HUDEP-2 (cell line): ENCODE measurements at regions not wholly inside any gene's neighbourhood (a gene's known extent, or its start where the extent isn't known, plus 50 kb on each side); places are given as distances from the start of the nearest gene placed in this dataset.

Experiments used
- DNase-seq, 76 experiments: peaks; one replicate each; lab custom pipeline; 2025; ENCODE audit not compliant: unreplicated experiment in 76 of 76; lab: John Stamatoyannopoulos, UW

DNA sequence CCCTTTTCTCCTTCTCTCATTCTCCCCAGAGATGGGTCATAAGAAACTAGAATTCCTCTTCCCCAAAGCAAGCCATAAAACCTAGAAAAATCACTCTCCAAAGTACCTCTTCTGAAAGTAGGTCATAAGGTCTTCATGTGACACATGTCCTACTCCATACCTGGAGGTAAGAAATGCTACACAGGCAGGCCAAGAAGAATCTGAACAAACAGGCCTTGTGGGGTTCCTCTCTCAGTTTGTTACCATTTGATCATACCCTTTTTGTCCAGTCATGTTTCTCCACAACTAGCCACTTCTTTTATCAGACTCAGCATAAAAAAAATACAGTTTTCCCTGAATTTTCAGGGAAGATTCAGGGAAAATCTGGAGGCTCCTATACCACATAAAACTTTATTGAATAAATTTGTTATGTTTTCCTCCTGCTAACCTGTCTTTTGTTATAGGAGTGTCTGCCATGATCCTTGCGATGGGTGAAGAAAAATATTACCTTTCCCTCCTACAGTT, 134.4 kb upstream of the LMO4 start:
- no peak for DNase-seq

DNA sequence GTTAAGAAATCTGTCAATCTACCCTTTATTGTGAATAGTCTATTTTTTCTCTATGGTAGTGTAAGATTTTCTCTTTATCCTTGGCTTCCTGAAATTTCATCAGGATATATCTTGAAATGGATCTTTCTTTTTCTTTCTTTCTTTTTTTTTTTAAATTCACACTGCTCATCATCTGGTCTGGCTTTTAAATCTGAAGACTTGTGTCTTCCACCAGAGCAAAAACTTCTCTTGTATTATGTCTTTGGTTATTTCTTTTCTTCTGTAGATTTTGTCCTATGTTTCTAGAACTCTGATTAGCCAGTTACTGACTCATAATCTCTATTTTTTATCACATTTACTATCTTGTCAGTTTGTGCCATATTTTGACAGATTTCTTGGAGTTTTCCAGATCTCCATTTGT, 133.8 kb upstream of the LMO4 start:
- no peak for DNase-seq

DNA sequence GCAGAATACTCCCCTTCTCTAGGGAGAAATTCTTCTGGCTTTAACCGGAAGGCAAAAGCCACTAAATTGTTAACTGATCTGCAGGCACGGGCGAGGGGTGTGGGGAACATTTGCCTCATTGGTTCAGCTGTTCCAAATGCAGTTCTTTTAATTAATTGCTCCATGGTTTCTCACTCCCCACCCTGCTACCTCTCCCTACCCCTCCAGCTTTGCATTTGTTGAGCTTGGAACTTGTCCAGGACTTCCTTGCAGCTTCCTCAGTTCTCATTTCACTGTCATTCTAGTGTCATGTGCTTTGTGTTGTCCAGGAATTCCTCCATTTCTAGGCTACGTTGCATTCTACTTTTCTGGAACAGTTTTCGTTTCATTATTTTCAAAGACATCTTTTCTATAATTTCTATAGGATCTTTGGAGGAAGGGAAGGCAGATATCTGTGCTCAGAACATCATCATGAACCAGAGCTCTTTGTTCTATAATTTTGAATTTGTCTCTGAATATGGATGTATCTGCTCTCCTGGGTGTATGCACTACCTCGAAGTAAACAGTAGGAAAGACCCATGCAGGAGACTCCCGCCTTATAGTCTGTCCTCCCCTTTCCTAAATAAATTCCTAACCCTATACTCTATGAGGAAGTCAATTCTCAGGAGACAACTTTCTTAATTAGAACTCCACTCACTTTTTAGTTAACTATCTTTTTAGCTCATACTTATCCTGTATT, 132.4 kb upstream of the LMO4 start:
- DNase-seq = no peak

DNA sequence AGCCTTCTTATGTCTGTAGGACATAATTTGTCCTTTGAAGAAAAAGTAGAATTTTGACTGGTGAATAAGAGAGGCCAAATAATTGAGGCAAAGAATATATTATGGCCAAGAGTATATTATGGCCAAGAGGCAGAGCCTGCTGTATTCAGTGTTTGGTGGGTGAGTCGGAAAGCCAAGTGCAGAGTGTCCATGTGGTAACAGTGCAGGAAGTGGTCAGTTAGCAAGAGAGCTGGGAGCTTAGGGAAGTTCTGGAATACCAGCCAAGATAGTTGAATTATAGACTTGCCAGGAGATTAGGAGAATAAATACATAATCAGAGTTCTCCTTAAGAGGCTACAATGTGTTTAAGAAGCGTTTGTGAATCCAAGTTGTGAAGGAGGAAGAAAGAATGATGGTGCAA, 131.5 kb upstream of the LMO4 start:
- DNase-seq = no peak

DNA sequence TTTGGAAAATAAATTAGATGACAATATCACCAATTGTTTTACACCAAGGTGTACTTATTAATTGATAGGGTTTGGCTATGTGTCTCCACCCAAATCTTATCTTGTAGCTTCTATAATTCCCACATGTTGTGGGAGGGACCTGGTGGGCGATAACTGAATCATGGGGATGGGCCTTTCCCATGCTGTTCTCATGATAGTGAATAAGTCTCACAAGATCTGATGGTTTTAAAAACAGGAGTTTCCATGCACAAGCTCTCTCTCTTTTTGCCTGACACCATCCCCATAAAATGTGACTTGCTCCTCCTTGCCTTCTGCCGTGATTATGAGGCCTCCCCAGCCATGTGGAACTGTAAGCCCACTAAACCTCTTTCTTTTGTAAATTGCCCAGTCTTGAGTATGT, 131.0 kb upstream of the LMO4 start:
- no peak for DNase-seq

DNA sequence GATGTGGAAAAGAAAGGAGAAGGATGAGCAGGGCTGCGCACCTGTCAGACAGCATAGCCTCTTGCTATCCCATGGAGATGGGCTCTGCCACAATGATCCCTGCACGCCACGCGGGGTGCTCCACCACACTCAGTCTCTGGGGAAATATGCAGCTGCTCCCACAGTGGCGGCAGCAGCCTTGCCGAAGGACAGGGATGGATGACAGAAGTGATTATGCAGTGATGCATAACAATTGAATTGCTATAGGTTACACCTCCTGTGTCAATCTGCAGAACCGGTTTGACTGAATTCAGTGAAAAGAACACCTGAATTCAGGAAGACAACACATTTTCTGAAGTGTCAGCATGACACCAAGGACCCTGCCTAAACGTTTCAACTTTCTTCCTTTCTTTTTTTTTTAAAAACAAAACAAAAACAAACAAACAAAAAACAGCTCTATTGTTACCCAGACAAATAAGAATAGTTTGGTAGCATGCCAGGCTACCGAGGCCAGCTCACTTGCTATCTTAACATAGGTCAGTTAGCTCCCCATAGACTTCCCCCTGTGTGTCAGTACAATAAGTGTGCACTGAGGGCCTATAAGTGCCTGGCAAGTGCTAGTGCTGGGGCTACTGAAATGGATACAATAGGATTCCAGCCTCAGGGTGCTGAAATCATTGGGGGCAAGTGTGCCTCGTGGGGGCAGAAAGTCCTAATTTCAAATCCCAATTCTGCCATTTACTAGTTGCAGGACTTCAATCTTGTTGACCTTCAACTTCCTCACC, 127.6 kb upstream of the LMO4 start:
- no peak for DNase-seq

DNA sequence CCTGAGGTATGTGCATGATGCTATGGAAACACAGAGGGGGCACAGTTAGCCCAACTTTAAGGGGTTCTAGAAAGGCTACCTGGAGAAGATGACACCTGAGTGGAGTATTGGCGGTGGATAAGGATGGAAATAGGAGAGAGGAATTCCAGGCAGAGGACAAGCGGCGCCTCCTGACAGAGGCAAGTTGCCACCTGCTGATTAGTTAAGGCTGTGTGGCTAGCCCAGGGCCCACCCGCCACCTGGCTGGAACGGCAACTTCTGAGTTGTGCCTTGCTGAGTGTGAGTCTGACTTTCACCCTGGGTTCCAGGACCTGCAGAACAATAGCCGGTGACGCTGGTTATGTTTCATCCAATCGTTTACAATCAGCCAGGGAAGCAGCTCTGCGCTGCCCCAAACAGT, 126.9 kb upstream of the LMO4 start:
- DNase-seq = no peak

DNA sequence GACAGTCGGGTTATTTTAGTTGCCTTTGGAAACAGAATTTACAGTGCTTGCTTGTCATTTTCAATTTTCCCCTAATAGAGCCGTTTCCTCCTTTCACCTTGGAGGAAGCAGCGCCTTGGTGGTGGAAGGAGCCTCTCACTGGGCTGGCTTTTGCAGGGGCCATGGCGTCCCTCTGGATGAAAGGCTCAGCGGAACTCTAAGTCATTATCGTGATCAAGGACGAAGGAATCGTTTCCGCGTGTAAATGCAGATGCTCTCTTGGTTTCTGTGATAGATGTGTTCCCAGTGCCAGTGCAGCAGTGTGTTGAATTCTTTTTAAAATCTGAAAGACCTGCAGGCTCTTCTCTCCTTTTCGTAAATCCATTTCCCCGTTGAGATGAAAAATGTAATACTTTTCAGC, 126.2 kb upstream of the LMO4 start:
- no peak for DNase-seq

DNA sequence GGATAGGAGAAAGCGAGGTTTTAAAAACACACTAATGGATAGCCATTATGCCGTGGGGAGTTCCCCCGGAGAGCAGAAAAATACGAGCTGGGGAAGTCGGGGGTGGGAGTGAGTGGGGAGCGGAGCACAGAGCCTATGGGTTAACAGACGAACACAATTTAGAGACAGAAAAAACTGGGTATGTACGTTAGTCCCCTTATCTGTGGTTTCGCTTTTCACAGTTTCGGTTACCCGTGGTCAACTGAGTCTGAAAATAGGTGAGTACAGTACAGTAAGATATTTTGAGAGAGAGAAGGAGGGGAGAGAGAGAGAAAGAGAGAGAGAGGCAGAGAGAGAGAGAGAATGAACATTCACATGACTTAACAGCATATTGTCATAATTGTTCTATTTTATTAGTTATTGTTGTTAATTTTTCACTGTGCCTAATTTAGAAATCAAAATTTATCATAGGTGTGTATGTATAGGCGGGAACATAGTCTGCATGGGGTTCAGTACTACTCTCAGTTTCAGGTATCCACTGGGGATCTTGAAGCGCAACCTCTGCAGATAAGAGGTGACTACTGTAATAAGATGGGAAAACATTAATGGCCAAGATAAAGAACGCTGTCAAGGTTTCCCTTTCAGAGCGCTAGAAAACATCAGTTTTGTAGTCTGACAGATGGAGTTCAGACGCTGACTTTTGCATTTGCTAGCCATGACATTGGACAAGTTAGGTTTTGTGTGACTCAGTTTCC, 125.6 kb upstream of the LMO4 start:
- DNase-seq = no peak

DNA sequence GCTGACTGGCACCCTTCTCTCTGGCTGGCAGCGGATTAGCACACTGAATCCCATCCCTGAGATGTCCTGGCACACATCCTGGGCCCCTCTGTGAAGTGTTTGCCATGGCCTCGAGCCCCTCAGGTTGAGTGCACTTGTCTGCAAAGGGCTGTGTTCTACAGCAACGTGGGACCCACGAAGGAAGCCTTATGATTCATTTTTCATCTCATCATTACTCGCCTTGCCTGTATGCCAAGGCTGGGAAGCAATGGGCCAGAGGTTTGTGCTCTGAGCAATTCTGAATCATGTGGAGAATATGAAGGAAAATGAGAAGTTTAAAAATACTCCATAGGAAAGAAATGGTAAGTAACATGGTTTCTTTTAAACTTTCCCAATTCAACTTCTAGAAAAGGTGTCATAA, 124.8 kb upstream of the LMO4 start:
- DNase-seq = no peak

DNA sequence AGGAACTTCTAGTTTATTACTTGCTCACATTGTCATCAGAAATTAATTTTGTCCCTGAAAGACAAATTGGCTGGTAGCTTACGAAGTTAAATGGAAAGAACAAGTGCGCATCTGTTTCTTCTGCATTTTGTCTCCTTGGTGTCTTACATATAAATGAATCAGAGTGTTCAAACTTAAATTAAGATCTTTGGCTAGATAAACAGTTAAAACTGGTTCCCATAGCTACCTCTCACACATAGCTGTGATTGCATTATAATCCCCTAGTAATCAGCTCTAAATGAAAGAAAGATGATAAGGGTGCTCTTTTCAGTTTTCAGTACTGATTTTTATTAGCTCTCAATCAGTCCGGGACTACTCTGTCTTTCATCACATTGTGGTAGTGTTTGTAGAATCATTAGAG, 124.2 kb upstream of the LMO4 start:
- DNase-seq = no peak

DNA sequence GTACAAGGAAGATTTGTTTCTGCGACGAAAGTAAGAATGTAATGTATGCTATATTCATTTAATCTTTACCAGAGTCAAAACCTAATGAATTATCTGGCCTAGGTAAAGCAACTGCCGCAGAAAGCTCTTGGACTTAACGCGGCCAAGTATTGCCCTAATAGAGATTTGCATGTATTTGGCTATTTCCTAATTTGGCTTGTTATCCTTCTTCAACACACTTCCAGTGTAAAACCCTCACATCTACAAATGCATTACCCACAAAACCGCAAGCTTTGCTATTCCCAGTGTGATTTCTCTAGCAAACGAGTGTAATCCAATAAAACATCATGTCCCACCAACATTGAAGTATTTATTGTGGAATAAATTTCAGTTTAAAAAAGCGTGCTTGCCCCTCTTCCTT, 123.8 kb upstream of the LMO4 start:
- DNase-seq = no peak

DNA sequence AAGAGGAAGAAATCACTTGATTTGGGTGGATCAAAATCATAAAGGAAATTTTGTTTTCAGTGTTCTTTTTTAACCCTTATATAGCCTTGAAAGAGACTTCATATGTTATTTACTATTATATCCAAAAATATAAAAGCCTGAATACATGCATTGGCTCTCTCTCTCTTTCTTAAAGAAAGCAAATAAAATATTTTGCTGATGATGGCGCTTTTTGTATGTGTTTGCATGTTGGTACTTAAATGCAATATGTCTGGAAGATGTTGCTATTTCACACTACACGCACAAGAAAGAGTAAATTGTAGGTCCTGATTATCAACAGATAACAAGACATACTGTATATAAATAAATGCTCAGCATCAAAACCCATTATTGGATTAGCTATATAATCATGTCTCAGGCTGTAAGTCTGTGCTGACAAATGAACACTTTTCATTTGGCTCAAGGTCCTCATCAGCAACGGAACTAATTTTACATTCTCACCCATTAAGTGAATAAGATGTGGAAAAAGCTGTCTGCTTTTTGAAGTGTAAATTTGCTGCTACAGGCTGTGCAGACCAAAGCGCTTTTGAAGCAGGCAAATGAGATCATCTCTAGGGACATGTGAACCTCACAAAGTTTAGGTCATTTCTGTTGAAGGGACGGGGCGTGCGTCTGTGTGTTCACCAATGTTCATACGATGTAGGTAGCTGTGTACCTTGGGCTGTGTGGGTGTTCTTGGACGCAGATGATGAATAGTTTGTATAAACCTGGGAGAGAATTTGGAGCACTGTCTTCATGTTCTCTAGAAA, 122.4 kb upstream of the LMO4 start:
- no peak for DNase-seq

DNA sequence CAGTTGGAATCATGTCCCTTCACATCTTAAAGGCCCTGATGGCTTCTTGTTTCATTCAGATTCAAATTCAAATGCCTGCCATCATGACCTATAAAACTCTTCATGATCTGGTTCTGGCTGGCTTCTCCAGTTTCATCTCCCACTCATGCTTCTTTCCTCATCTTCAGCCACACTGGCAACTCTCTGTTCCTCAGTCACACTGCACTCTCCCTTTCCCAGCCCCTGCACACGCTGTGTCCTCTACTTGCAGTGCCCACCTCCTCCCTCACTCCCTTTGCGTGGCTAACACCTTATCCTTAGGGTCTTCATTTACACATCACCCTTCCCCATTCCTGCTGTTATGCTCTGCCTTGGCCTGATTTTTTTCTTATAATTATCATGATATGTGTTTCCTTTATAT, 120.6 kb upstream of the LMO4 start:
- DNase-seq = no peak

DNA sequence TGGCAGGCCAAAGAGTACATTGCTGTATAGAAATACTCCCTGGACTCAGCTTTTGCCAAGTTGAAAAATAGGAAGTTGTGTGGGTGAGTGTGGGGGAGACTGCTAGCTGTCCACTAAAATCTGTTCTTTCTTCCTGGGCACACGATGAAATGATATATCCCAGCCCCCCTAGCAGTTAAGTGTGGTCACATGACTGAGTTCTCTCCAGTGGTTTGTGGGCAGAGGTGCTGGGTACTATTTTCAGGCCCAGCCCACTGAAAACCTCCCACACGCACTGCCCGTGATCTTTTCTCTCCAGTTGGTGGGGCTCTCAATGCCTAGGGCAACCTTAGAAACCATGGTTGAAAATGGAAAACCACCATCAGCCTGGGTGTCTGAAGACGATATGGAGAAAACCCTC, 119.7 kb upstream of the LMO4 start:
- no peak for DNase-seq

DNA sequence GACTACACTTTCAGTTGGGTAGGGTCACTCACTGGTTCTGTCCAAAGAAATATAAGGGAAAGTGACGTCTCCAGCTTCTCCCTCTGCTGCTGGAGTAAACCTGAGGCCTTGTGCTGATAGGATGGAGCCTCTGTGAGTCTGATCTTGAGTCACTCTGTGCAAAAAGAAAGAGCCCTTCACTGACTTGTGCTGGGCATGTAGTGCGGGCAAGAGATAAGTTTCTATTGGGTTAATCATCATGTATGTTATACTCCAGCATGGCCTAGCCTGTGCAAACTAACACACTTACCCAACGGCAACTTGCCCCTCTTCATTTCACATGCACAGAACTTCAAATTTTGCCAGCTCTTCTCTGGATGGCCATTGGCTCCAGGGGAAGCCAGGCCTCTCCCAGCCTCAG, 118.5 kb upstream of the LMO4 start:
- DNase-seq = no peak

DNA sequence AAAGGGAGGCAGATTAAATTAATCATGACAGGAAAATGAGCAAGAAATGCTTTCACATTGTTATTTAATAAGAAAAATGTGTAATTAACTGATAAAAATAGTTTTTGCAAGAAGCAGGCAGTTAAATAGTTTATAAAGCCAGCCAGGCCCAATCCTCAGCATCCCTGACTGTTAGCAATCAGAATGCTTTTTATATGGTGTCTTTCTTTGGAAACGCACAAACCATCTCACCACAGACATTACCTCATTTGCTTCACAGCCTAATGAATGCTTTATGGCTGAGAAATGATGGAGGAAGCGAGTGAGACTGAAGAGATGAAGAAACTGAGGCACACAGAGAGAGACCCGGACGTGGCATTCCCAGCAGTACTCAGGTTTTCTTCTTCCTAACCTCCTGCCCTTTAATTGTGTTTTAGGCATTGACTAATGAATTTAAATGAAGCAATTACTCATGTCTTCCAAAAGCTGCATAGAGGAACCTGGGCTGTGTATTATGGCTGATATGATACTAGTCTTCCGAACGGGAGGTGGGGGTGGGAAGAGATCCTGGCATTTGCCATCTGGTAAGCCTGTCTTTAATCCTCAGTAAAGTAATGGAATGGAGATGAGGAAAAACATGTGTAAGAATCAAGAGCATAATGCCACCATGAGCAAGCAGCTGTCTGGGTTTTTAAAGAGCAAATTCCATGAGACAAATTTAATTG, 116.1 kb upstream of the LMO4 start:
- DNase-seq = no peak

DNA sequence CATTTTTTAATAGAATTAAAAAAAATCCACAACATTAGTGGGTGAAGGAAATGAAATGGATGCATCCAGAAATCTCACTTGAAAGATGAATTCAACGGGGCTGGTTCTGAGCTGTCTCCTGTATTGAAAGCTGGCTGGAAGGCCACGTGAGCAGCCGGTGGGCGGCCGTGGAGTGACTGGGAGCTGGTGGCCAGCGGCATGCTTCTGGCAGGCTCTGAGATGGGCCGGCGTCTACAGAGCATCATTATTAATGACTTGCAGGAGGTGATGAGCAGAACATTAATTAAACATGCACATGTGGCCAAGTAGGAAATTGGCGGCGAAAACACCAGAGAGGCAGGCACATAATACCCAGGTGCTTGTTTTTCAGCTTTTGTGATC, 115.6 kb upstream of the LMO4 start:
- DNase-seq = no peak

DNA sequence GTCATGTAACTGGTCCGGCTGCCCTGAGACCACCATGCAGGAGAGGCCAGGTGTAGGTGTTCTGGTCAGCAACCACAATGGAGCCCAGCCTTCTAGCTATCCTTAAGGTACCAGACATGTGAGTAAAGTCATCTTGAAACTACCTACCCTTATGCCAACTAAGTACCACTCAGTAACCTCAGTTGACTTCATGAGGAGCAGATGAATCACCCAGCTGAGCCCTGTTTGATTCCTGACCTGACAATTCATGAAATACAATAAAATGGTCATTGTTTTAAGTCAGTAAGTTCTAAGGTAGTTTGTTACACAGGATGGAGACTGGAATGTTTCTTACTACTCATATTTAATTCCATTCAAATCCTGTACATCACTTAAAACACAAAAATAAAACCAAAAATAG, 113.1 kb upstream of the LMO4 start:
- no peak for DNase-seq

DNA sequence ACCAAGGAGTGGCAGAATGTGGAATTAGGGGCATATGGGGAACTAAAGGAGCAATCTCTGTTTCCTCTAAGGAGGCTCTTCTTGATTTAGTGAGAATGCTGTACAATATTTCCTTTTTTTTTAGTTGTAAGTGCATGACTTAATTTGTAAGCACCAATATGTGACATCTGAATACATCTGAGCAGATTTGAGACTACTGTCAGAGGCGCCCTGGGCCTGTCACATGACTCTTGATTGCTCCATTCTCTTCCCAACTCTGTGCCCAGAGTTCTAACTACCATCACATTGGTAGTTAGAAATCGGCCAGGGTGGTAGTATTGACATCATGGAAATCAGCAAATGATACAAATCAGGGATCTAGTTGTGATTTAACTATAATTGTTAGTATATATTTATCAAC, 110.1 kb upstream of the LMO4 start:
- no peak for DNase-seq
